GM23338 (cell line): ENCODE measurements at regions not wholly inside any gene's neighbourhood (a gene's known extent, or its start where the extent isn't known, plus 50 kb on each side); places are given as distances from the start of the nearest gene placed in this dataset.

Source experiments
- CREB1 ChIP-seq: fragments of 250-450 bp; sonication (Bioruptor Pico); IDR thresholded peaks from 2 replicates; pipeline ENCODE4 v1.5.0; 2020; ENCODE audit warnings: low read depth, mild to moderate bottlenecking, moderate library complexity
- EZH2 ChIP-seq: fragments of 200-600 bp; sonication (generic); IDR thresholded peaks from one replicate; pipeline ENCODE4 v1.8.0; 2017; ENCODE audit warnings: antibody characterized with exemption, mild to moderate bottlenecking, low read depth; ENCODE audit not compliant: unreplicated experiment
- EZH2phosphoT487 ChIP-seq: fragments of 200-600 bp; sonication (generic); IDR thresholded peaks from one replicate; pipeline ENCODE4 v1.8.1; 2018; ENCODE audit warnings: antibody characterized with exemption; ENCODE audit not compliant: unreplicated experiment
- NANOG ChIP-seq: IDR thresholded peaks from 2 replicates; pipeline ENCODE4 v1.6.1; 2016; ENCODE audit warnings: antibody characterized with exemption, borderline replicate concordance
- POLR2AphosphoS5 ChIP-seq: IDR thresholded peaks from 2 replicates; pipeline ENCODE4 v1.6.1; 2016; ENCODE audit warnings: antibody characterized with exemption, low read depth
- ZNF114 ChIP-seq: fragments of 250-450 bp; sonication (Bioruptor Pico); IDR thresholded peaks from 2 replicates; pipeline ENCODE4 v1.5.0; 2020; ENCODE audit warnings: mild to moderate bottlenecking, moderate library complexity
- TF ChIP-seq, protein P1 (sequence below), 2 experiments: fragments of 200-600 bp in 1 of 2; sonication (generic) in 1 of 2; conservative IDR thresholded peaks; 2 replicates each; pipeline versions ENCODE4 v1.5.1 to v1.6.1; 2016 to 2017; ENCODE audit warnings: antibody characterized with exemption in 2 of 2, low read depth in 2 of 2, mild to moderate bottlenecking in 2 of 2, moderate library complexity in 1 of 2
- TF ChIP-seq, protein P2 (sequence below): IDR thresholded peaks from one replicate; pipeline ENCODE4 v1.6.1; 2018; ENCODE audit warnings: antibody characterized with exemption; ENCODE audit not compliant: unreplicated experiment

- TF ChIP-seq, protein P1, sequence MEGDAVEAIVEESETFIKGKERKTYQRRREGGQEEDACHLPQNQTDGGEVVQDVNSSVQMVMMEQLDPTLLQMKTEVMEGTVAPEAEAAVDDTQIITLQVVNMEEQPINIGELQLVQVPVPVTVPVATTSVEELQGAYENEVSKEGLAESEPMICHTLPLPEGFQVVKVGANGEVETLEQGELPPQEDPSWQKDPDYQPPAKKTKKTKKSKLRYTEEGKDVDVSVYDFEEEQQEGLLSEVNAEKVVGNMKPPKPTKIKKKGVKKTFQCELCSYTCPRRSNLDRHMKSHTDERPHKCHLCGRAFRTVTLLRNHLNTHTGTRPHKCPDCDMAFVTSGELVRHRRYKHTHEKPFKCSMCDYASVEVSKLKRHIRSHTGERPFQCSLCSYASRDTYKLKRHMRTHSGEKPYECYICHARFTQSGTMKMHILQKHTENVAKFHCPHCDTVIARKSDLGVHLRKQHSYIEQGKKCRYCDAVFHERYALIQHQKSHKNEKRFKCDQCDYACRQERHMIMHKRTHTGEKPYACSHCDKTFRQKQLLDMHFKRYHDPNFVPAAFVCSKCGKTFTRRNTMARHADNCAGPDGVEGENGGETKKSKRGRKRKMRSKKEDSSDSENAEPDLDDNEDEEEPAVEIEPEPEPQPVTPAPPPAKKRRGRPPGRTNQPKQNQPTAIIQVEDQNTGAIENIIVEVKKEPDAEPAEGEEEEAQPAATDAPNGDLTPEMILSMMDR (conservative IDR thresholded peaks at IDR 0.05; ENCODE audit: low read depth in 2 of 2), result no peak
- TF ChIP-seq EZH2, result no peak
- TF ChIP-seq EZH2phosphoT487, result no peak
- TF ChIP-seq NANOG, result no peak
- TF ChIP-seq CREB1 (CRISPR knock-in tag), result no peak
- TF ChIP-seq, protein P2, sequence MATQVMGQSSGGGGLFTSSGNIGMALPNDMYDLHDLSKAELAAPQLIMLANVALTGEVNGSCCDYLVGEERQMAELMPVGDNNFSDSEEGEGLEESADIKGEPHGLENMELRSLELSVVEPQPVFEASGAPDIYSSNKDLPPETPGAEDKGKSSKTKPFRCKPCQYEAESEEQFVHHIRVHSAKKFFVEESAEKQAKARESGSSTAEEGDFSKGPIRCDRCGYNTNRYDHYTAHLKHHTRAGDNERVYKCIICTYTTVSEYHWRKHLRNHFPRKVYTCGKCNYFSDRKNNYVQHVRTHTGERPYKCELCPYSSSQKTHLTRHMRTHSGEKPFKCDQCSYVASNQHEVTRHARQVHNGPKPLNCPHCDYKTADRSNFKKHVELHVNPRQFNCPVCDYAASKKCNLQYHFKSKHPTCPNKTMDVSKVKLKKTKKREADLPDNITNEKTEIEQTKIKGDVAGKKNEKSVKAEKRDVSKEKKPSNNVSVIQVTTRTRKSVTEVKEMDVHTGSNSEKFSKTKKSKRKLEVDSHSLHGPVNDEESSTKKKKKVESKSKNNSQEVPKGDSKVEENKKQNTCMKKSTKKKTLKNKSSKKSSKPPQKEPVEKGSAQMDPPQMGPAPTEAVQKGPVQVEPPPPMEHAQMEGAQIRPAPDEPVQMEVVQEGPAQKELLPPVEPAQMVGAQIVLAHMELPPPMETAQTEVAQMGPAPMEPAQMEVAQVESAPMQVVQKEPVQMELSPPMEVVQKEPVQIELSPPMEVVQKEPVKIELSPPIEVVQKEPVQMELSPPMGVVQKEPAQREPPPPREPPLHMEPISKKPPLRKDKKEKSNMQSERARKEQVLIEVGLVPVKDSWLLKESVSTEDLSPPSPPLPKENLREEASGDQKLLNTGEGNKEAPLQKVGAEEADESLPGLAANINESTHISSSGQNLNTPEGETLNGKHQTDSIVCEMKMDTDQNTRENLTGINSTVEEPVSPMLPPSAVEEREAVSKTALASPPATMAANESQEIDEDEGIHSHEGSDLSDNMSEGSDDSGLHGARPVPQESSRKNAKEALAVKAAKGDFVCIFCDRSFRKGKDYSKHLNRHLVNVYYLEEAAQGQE, result no peak
- TF ChIP-seq ZNF114 (CRISPR knock-in tag), result no peak
- no peak for TF ChIP-seq POLR2AphosphoS5
Measured at GRCh38 chr5:167243463-167243862, 1048.0 kb upstream of the WWC1 start.
